SK-N-SH (cell line): ENCODE measurements at regions not wholly inside any gene's neighbourhood (a gene's known extent, or its start where the extent isn't known, plus 50 kb on each side); places are given as distances from the start of the nearest gene placed in this dataset.

Experiments used
- CTCF ChIA-PET: fragments of 300-600, 350-600 bp; formaldehyde crosslinking; extraction: SDS; loops from one replicate; lab custom pipeline; 2021; lab: Yijun Ruan, JAX
- POLR2A ChIA-PET: fragments of 350-600 bp; sonication (Branson Sonifier 250); formaldehyde crosslinking; extraction: SDS; loops from one replicate; lab custom pipeline; 2020; ENCODE audit warnings: antibody characterized with exemption, inconsistent platforms; lab: Yijun Ruan, JAX
- DNase-seq: peaks from one replicate; pipeline ENCODE4 v3.0.0; 2012
- H2AFZ ChIP-seq: fragments of 200-600 bp; sonication (generic); 2 replicates; pipeline ENCODE4 v1.8.1; 2016; ENCODE audit warnings: antibody characterized with exemption, mild to moderate bottlenecking, low read depth
- H3F3A ChIP-seq: fragments of 200-600 bp; sonication (generic); replicated peaks from 2 replicates; pipeline ENCODE3; 2016; ENCODE audit warnings: antibody characterized with exemption, mild to moderate bottlenecking; ENCODE audit not compliant: insufficient read depth
- H3K27ac ChIP-seq, 2 experiments: fragments of 200-500 bp in 1 of 2; fragments of 200-600 bp in 1 of 2; sonication (Bioruptor generic) in 1 of 2; sonication (generic), shearing (Covaris generic) in 1 of 2; 2 replicates each; pipeline versions ENCODE4 v1.5.1 to v1.6.1; 2014 to 2016; ENCODE audit warnings: low read depth in 2 of 2, inconsistent platforms in 1 of 2, low read length in 1 of 2, mild to moderate bottlenecking in 1 of 2, mixed read lengths in 1 of 2
- H3K27me3 ChIP-seq: fragments of 200-600 bp; sonication (generic), shearing (Covaris generic); 2 replicates; pipeline ENCODE4 v1.6.1; 2016; ENCODE audit warnings: mixed run types; ENCODE audit not compliant: insufficient read depth
- H3K36me3 ChIP-seq, 2 experiments: fragments of 200-500 bp in 1 of 2; fragments of 200-600 bp in 1 of 2; sonication (Bioruptor generic) in 1 of 2; sonication (generic) in 1 of 2; replicated peaks in 1 of 2; 2 replicates each; pipeline versions ENCODE3 to v1.5.1; 2014 to 2016; ENCODE audit warnings: low read length in 1 of 2, mild to moderate bottlenecking in 1 of 2; ENCODE audit not compliant: insufficient read depth in 2 of 2, control insufficient read depth in 1 of 2
- H3K4me1 ChIP-seq, 2 experiments: fragments of 200-500 bp in 1 of 2; fragments of 200-600 bp in 1 of 2; sonication (Bioruptor generic) in 1 of 2; sonication (generic), shearing (Covaris generic) in 1 of 2; 2 replicates each; pipeline versions ENCODE4 v1.5.1 to v1.6.1; 2014 to 2016; ENCODE audit warnings: low read depth in 1 of 2, low read length in 1 of 2, mixed run types in 1 of 2; ENCODE audit not compliant: insufficient read depth in 2 of 2, control insufficient read depth in 1 of 2
- H3K4me2 ChIP-seq: fragments of 200-600 bp; sonication (generic), shearing (Covaris generic); 2 replicates; pipeline ENCODE4 v1.6.1; 2017; ENCODE audit warnings: mixed run types
- H3K4me3 ChIP-seq, 2 experiments: fragments of 200-500 bp in 1 of 2; fragments of 200-600 bp in 1 of 2; sonication (Bioruptor generic) in 1 of 2; sonication (generic), shearing (Covaris generic) in 1 of 2; 2 replicates each; pipeline versions ENCODE4 v1.5.1 to v1.8.1; 2014 to 2016; ENCODE audit warnings: low read depth in 2 of 2, inconsistent platforms in 1 of 2, low read length in 1 of 2, mild to moderate bottlenecking in 1 of 2, mixed read lengths in 1 of 2, moderate library complexity in 1 of 2
- H3K79me2 ChIP-seq: fragments of 200-600 bp; sonication (generic); 2 replicates; pipeline ENCODE4 v1.8.1; 2017; ENCODE audit warnings: mild to moderate bottlenecking; ENCODE audit not compliant: insufficient read depth
- H3K9ac ChIP-seq: fragments of 200-600 bp; sonication (generic); 2 replicates; pipeline ENCODE4 v1.6.1; 2017; ENCODE audit warnings: mixed run types
- H3K9me2 ChIP-seq: fragments of 200-600 bp; sonication (generic); 2 replicates; pipeline ENCODE4 v1.6.1; 2017; ENCODE audit warnings: mixed run types
- H3K9me3 ChIP-seq: fragments of 200-600 bp; sonication (generic); 2 replicates; pipeline ENCODE4 v1.6.1; 2017; ENCODE audit warnings: mixed run types, mild to moderate bottlenecking, moderate library complexity
- H4K20me1 ChIP-seq: fragments of 200-600 bp; sonication (generic); 2 replicates; pipeline ENCODE4 v1.6.1; 2017; ENCODE audit warnings: mild to moderate bottlenecking, mixed run types; ENCODE audit not compliant: insufficient read depth
- FOXJ3 ChIP-seq: sonication (generic); formaldehyde crosslinking; IDR thresholded peaks from 2 replicates; pipeline ENCODE4 v1.5.1; 2020; ENCODE audit warnings: mild to moderate bottlenecking, missing genetic modification reagents
- GABPA ChIP-seq: IDR thresholded peaks from 2 replicates; pipeline ENCODE4 v1.4.0; 2012; ENCODE audit warnings: low read depth, mild to moderate bottlenecking
- IRF3 ChIP-seq: fragments of 150-350 bp; IDR thresholded peaks from 2 replicates; pipeline ENCODE4 v1.6.1; 2016; ENCODE audit warnings: mild to moderate bottlenecking, low read depth, low read length
- MAX ChIP-seq: IDR thresholded peaks from 2 replicates; pipeline ENCODE4 v1.4.0; 2012; ENCODE audit warnings: low read depth
- NFIC ChIP-seq: IDR thresholded peaks from 2 replicates; pipeline ENCODE4 v1.4.0; 2012; ENCODE audit warnings: borderline replicate concordance
- PBX3 ChIP-seq: IDR thresholded peaks from 2 replicates; pipeline ENCODE4; 2012
- RAD21 ChIP-seq: IDR thresholded peaks from 2 replicates; pipeline ENCODE4 v1.6.1; 2012; ENCODE audit warnings: mild to moderate bottlenecking, low read length
- RCOR1 ChIP-seq: fragments of 150-350 bp; IDR thresholded peaks from 2 replicates; pipeline ENCODE4 v1.6.1; 2017; ENCODE audit warnings: antibody characterized with exemption, low read length
- REST ChIP-seq: IDR thresholded peaks from 2 replicates; pipeline ENCODE4 v1.6.1; 2012; ENCODE audit warnings: mild to moderate bottlenecking, low read depth, low read length, moderate library complexity
- SIN3A ChIP-seq: IDR thresholded peaks from 2 replicates; pipeline ENCODE4 v1.6.1; 2012; ENCODE audit warnings: low read depth, mild to moderate bottlenecking, low read length, moderate library complexity, borderline replicate concordance
- SMC3 ChIP-seq: IDR thresholded peaks from 2 replicates; pipeline ENCODE4 v1.6.1; 2012; ENCODE audit warnings: low read depth, low read length, improper control_type of control experiment
- TEAD4 ChIP-seq: IDR thresholded peaks from 2 replicates; pipeline ENCODE4 v1.4.0; 2012; ENCODE audit warnings: mild to moderate bottlenecking, borderline replicate concordance; ENCODE audit not compliant: insufficient read depth
- YY1 ChIP-seq: IDR thresholded peaks from 2 replicates; pipeline ENCODE4 v1.4.0; 2012; ENCODE audit warnings: low read depth, mild to moderate bottlenecking
- WGBS: methylation state at CpG from one replicate; pipeline ENCODE4 v1.1.6; 2017; ENCODE audit warnings: low lambda C conversion rate; 5-methylcytosine and 5-hydroxymethylcytosine counted together

- Histone ChIP-seq H4K20me1 (no peaks in the 10 kb centered on the region), H2AFZ (no peak overlapping the region), H3K27me3 (no peaks in the 10 kb centered on the region), H3K27ac (no peak overlapping the region), H3K9me3 (0 out of 2 replicates have a peak, but pooled peaks cover 1% of the 10 kb centered on the region), H3K36me3 (no peaks in the 10 kb centered on the region), H3K9me2 (no peaks in the 10 kb centered on the region), H3K4me3 (no peak overlapping the region)
- POLR2A ChIA-PET: no interaction called here
- WGBS: 68% methylated on average over 7 of the region's 7 CpGs
- CTCF ChIA-PET: no interaction called here
- DNase-seq: no peak
- TF ChIP-seq RAD21 (no peak), MAX (no peak), TEAD4 (no peak), IRF3 (no peak), SMC3 (no peak), RCOR1 (no peak), PBX3 (no peak)
- TF ChIP-seq, all 33 proteins: peak for 0
- Histone ChIP-seq H3K4me1 (no peaks in the 10 kb centered on the region; a peak in 1 of 4 replicates), H3F3A (no peaks in the 10 kb centered on the region), H3K4me2 (no peak overlapping the region), H3K79me2 (no peaks in the 10 kb centered on the region), H3K9ac (no peak overlapping the region)
These were observed 53.6 kb upstream of the FYN start for GRCh38 chr6:111926731-111927302.

- no peaks in the 10 kb centered on the region for H3K9me2 ChIP-seq
- H3K36me3 ChIP-seq: no peaks in the 10 kb centered on the region
- no peak for DNase-seq
- CTCF ChIA-PET: no interaction called here
- H4K20me1 ChIP-seq: no peaks in the 10 kb centered on the region
- no peak overlapping the region for H2AFZ ChIP-seq
- H3K9me3 ChIP-seq: peaks cover 6% of the 10 kb centered on the region; the same call in 1 of the 2 replicates
- no peaks in the 10 kb centered on the region for H3K27me3 ChIP-seq
- no peaks in the 10 kb centered on the region; a peak in 1 of 4 replicates for H3K4me1 ChIP-seq
- H3K4me2 ChIP-seq: no peak overlapping the region
- no peak overlapping the region for H3K9ac ChIP-seq
- H3F3A ChIP-seq: no peaks in the 10 kb centered on the region
- H3K27ac ChIP-seq: no peak overlapping the region
- H3K79me2 ChIP-seq: no peaks in the 10 kb centered on the region
- POLR2A ChIA-PET: no interaction called here
- no peak overlapping the region for H3K4me3 ChIP-seq
- 63% methylated on average over 6 of the region's 7 CpGs for WGBS
- TF ChIP-seq SMC3 (no peak), RCOR1 (no peak), GABPA (no peak), FOXJ3 (no peak), YY1 (no peak), NFIC (no peak), SIN3A (no peak), REST (no peak), TEAD4 (no peak)
- TF ChIP-seq, all 33 proteins: peak for 0
These were observed 54.1 kb upstream of the FYN start for GRCh38 chr6:111927321-111927720.
